ENCODE measurements at regions not wholly inside any gene's neighbourhood (a gene's known extent, or its start where the extent isn't known, plus 50 kb on each side); places are given as distances from the start of the nearest gene placed in this dataset.

- Histone ChIP-seq H3K9ac (ENCODE audit: low read length) (no peak overlapping the region), H3K27me3 (replicated peaks; ENCODE audit: control insufficient read depth, insufficient read depth, low read length) (no peaks in the 10 kb centered on the region), H3K4me3 (ENCODE audit: low read length) (no peak overlapping the region), H3K9me3 (ENCODE audit: control insufficient read depth, low read length) (no peaks in the 10 kb centered on the region), H3K36me3 (ENCODE audit: control insufficient read depth, insufficient read depth, low read length, severe bottlenecking) (no peaks in the 10 kb centered on the region), H3K4me1 (ENCODE audit: control insufficient read depth, insufficient read depth, low read length) (peaks cover 10% of the 10 kb centered on the region)
- no peak for DNase-seq (ENCODE audit: low read depth)
These were observed 69.4 kb downstream of the SAMD9 start for GRCh38 chr7:93048136-93048930.

GRCh38 chr7:93047514-93048099 is 70.2 kb downstream of the SAMD9 start:
- Histone ChIP-seq H3K9ac (ENCODE audit: low read length) (no peak overlapping the region), H3K4me1 (ENCODE audit: control insufficient read depth, insufficient read depth, low read length) (peaks cover 16% of the 10 kb centered on the region), H3K27me3 (replicated peaks; ENCODE audit: control insufficient read depth, insufficient read depth, low read length) (no peaks in the 10 kb centered on the region), H3K36me3 (ENCODE audit: control insufficient read depth, insufficient read depth, low read length, severe bottlenecking) (no peaks in the 10 kb centered on the region), H3K9me3 (ENCODE audit: control insufficient read depth, low read length) (no peaks in the 10 kb centered on the region), H3K4me3 (ENCODE audit: low read length) (no peak overlapping the region)
- DNase-seq (ENCODE audit: low read depth), result no peak

GRCh38 chr7:93046641-93047040 is 71.1 kb downstream of the SAMD9 start:
- no peak for DNase-seq (ENCODE audit: low read depth)
- Histone ChIP-seq H3K9ac (ENCODE audit: low read length) (no peak overlapping the region), H3K27me3 (replicated peaks; ENCODE audit: control insufficient read depth, insufficient read depth, low read length) (no peaks in the 10 kb centered on the region), H3K4me3 (ENCODE audit: low read length) (no peak overlapping the region), H3K9me3 (ENCODE audit: control insufficient read depth, low read length) (no peaks in the 10 kb centered on the region), H3K36me3 (ENCODE audit: control insufficient read depth, insufficient read depth, low read length, severe bottlenecking) (no peaks in the 10 kb centered on the region), H3K4me1 (ENCODE audit: control insufficient read depth, insufficient read depth, low read length) (peaks cover 16% of the 10 kb centered on the region)

GRCh38 chr7:93044147-93044810 is 73.5 kb downstream of the SAMD9 start:
- Histone ChIP-seq H3K27me3 (replicated peaks; ENCODE audit: control insufficient read depth, insufficient read depth, low read length) (no peaks in the 10 kb centered on the region), H3K36me3 (ENCODE audit: control insufficient read depth, insufficient read depth, low read length, severe bottlenecking) (no peaks in the 10 kb centered on the region), H3K9ac (ENCODE audit: low read length) (no peak overlapping the region), H3K4me1 (ENCODE audit: control insufficient read depth, insufficient read depth, low read length) (peaks cover 16% of the 10 kb centered on the region), H3K4me3 (ENCODE audit: low read length) (peak overlapping the region; percentile 75), H3K9me3 (ENCODE audit: control insufficient read depth, low read length) (no peaks in the 10 kb centered on the region)
- peak; percentile 68 for DNase-seq (ENCODE audit: low read depth)

GRCh38 chr7:93043385-93043985 is 74.3 kb downstream of the SAMD9 start:
- H3K27me3 ChIP-seq (replicated peaks; ENCODE audit: control insufficient read depth, insufficient read depth, low read length), result no peaks in the 10 kb centered on the region
- DNase-seq (ENCODE audit: low read depth), result peak; percentile 91
- peak overlapping the region; percentile 75 for H3K4me3 ChIP-seq (ENCODE audit: low read length)
- peak overlapping the region; percentile 58 for H3K9ac ChIP-seq (ENCODE audit: low read length)
- H3K36me3 ChIP-seq (ENCODE audit: control insufficient read depth, insufficient read depth, low read length, severe bottlenecking), result no peaks in the 10 kb centered on the region
- no peaks in the 10 kb centered on the region for H3K9me3 ChIP-seq (ENCODE audit: control insufficient read depth, low read length)
- peaks cover 20% of the 10 kb centered on the region for H3K4me1 ChIP-seq (ENCODE audit: control insufficient read depth, insufficient read depth, low read length)

GRCh38 chr7:93040355-93040754 is 77.4 kb downstream of the SAMD9 start:
- no peak for DNase-seq (ENCODE audit: low read depth)
- no peaks in the 10 kb centered on the region for H3K9me3 ChIP-seq (ENCODE audit: control insufficient read depth, low read length)
- no peaks in the 10 kb centered on the region for H3K36me3 ChIP-seq (ENCODE audit: control insufficient read depth, insufficient read depth, low read length, severe bottlenecking)
- H3K4me3 ChIP-seq (ENCODE audit: low read length), result no peak overlapping the region
- peaks cover 20% of the 10 kb centered on the region for H3K4me1 ChIP-seq (ENCODE audit: control insufficient read depth, insufficient read depth, low read length)
- H3K27me3 ChIP-seq (replicated peaks; ENCODE audit: control insufficient read depth, insufficient read depth, low read length), result no peaks in the 10 kb centered on the region
- H3K9ac ChIP-seq (ENCODE audit: low read length), result no peak overlapping the region

- H3K9me3 ChIP-seq (ENCODE audit: control insufficient read depth, low read length), result no peaks in the 10 kb centered on the region
- no peaks in the 10 kb centered on the region for H3K36me3 ChIP-seq (ENCODE audit: control insufficient read depth, insufficient read depth, low read length, severe bottlenecking)
- DNase-seq (ENCODE audit: low read depth), result no peak
- H3K27me3 ChIP-seq (replicated peaks; ENCODE audit: control insufficient read depth, insufficient read depth, low read length), result no peaks in the 10 kb centered on the region
- H3K4me1 ChIP-seq (ENCODE audit: control insufficient read depth, insufficient read depth, low read length), result peaks cover 20% of the 10 kb centered on the region
- no peak overlapping the region for H3K9ac ChIP-seq (ENCODE audit: low read length)
- H3K4me3 ChIP-seq (ENCODE audit: low read length), result no peak overlapping the region
These were observed 78.0 kb downstream of the SAMD9 start for GRCh38 chr7:93039786-93040185.

GRCh38 chr7:93039282-93039681 is 78.5 kb downstream of the SAMD9 start:
- no peak for DNase-seq (ENCODE audit: low read depth)
- no peak overlapping the region for H3K9ac ChIP-seq (ENCODE audit: low read length)
- peaks cover 19% of the 10 kb centered on the region for H3K4me1 ChIP-seq (ENCODE audit: control insufficient read depth, insufficient read depth, low read length)
- H3K27me3 ChIP-seq (replicated peaks; ENCODE audit: control insufficient read depth, insufficient read depth, low read length), result no peaks in the 10 kb centered on the region
- H3K36me3 ChIP-seq (ENCODE audit: control insufficient read depth, insufficient read depth, low read length, severe bottlenecking), result no peaks in the 10 kb centered on the region
- H3K9me3 ChIP-seq (ENCODE audit: control insufficient read depth, low read length), result no peaks in the 10 kb centered on the region
- H3K4me3 ChIP-seq (ENCODE audit: low read length), result no peak overlapping the region

GRCh38 chr7:93036807-93037206 is 81.0 kb downstream of the SAMD9 start:
- H3K27me3 ChIP-seq (replicated peaks; ENCODE audit: control insufficient read depth, insufficient read depth, low read length), result no peaks in the 10 kb centered on the region

GRCh38 chr7:93036149-93036640 is 81.6 kb downstream of the SAMD9 start:
- H3K36me3 ChIP-seq (ENCODE audit: control insufficient read depth, insufficient read depth, low read length, severe bottlenecking), result no peaks in the 10 kb centered on the region
- H3K4me3 ChIP-seq (ENCODE audit: low read length), result no peak overlapping the region
- no peak overlapping the region for H3K9ac ChIP-seq (ENCODE audit: low read length)
- no peak for DNase-seq (ENCODE audit: low read depth)
- H3K9me3 ChIP-seq (ENCODE audit: control insufficient read depth, low read length), result peaks cover 5% of the 10 kb centered on the region
- no peaks in the 10 kb centered on the region for H3K27me3 ChIP-seq (replicated peaks; ENCODE audit: control insufficient read depth, insufficient read depth, low read length)
- peaks cover 4% of the 10 kb centered on the region for H3K4me1 ChIP-seq (ENCODE audit: control insufficient read depth, insufficient read depth, low read length)

More at GRCh38 chr7:93036807-93037206, 81.0 kb downstream of the SAMD9 start:
- DNase-seq (ENCODE audit: low read depth), result peak; percentile 46
- Histone ChIP-seq H3K4me1 (ENCODE audit: control insufficient read depth, insufficient read depth, low read length) (peaks cover 4% of the 10 kb centered on the region), H3K9ac (ENCODE audit: low read length) (no peak overlapping the region), H3K9me3 (ENCODE audit: control insufficient read depth, low read length) (peaks cover 2% of the 10 kb centered on the region), H3K4me3 (ENCODE audit: low read length) (no peak overlapping the region), H3K36me3 (ENCODE audit: control insufficient read depth, insufficient read depth, low read length, severe bottlenecking) (no peaks in the 10 kb centered on the region)

GRCh38 chr7:93031795-93032194 is 86.0 kb downstream of the SAMD9 start:
- Histone ChIP-seq H3K4me1 (ENCODE audit: control insufficient read depth, insufficient read depth, low read length) (no peaks in the 10 kb centered on the region), H3K9me3 (ENCODE audit: control insufficient read depth, low read length) (peaks cover 5% of the 10 kb centered on the region), H3K9ac (ENCODE audit: low read length) (no peak overlapping the region), H3K27me3 (replicated peaks; ENCODE audit: control insufficient read depth, insufficient read depth, low read length) (no peaks in the 10 kb centered on the region), H3K36me3 (ENCODE audit: control insufficient read depth, insufficient read depth, low read length, severe bottlenecking) (no peaks in the 10 kb centered on the region), H3K4me3 (ENCODE audit: low read length) (no peak overlapping the region)
- DNase-seq (ENCODE audit: low read depth), result no peak
